ENCODE measurements at regions not wholly inside any gene's neighbourhood (a gene's known extent, or its start where the extent isn't known, plus 50 kb on each side); places are given as distances from the start of the nearest gene placed in this dataset.

DNA sequence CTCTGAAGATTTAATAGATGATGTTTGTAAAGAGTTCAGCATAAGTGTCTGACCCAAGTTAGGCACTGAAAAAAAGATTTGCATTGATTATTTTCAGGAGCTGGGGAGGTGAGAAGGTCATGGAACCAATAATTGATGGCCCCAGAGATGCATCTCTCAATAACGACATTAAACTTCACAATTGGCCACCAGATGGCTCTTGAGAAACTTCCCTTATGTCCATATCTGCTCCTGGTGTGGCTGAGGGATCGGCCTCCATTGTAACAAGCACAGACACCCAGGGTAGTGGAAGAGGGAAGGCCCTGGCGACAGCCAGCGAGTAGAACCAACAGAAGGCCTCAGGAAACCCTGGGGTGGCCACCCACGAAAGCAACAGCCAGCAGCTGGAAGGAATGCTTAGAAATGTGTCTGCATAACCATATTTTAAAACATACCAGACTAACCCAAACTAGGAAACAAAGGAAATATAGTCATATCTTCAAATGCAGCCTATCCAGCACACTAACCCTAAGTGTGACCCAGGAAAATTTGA lies 536.7 kb downstream of the SOX2 start:
- TF ChIP-seq, protein P1, sequence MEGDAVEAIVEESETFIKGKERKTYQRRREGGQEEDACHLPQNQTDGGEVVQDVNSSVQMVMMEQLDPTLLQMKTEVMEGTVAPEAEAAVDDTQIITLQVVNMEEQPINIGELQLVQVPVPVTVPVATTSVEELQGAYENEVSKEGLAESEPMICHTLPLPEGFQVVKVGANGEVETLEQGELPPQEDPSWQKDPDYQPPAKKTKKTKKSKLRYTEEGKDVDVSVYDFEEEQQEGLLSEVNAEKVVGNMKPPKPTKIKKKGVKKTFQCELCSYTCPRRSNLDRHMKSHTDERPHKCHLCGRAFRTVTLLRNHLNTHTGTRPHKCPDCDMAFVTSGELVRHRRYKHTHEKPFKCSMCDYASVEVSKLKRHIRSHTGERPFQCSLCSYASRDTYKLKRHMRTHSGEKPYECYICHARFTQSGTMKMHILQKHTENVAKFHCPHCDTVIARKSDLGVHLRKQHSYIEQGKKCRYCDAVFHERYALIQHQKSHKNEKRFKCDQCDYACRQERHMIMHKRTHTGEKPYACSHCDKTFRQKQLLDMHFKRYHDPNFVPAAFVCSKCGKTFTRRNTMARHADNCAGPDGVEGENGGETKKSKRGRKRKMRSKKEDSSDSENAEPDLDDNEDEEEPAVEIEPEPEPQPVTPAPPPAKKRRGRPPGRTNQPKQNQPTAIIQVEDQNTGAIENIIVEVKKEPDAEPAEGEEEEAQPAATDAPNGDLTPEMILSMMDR (IDR thresholded peaks at IDR 0.05), result no peak
- TF ChIP-seq POLR2A (IDR thresholded peaks at IDR 0.05), result no peak

Measured in vagina (tissue), 2 donors.